8988T (cell line): ENCODE measurements at regions not wholly inside any gene's neighbourhood (a gene's known extent, or its start where the extent isn't known, plus 50 kb on each side); places are given as distances from the start of the nearest gene placed in this dataset.
A peak's percentile ranks its signal among the peaks of the same experiment; 100 is the strongest.

Experiments
- DNase-seq: peaks from one replicate; pipeline ENCODE4 v3.0.0; 2011

DNA sequence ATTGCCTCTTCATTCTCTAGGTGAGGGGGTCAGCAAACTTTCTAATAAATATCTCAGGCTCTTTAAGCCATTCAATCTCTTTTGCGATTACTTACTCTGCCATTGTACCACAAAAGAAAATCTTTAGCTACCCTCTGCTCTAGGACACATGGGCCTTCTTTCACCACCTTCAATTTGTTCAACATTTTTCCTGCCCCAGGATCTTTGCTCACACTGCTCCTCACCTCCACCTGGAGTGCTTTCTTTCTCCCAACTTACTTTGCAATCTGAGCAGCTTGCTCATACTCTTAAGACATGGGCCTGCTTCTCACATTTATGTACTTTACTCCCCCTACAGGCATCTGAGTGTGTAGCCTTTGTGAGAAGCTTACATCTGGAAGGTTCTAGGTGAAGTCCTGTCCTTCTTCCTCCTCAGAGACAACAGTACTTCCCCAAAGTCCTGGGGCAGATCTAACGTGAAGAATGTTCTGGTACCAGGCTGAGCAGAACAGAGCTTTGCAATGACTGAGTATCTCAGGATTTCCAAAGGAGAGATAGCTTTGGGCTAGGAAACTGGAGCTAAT is 55.0 kb upstream of the PRDM5 start:
- peak; percentile 5 for DNase-seq

DNA sequence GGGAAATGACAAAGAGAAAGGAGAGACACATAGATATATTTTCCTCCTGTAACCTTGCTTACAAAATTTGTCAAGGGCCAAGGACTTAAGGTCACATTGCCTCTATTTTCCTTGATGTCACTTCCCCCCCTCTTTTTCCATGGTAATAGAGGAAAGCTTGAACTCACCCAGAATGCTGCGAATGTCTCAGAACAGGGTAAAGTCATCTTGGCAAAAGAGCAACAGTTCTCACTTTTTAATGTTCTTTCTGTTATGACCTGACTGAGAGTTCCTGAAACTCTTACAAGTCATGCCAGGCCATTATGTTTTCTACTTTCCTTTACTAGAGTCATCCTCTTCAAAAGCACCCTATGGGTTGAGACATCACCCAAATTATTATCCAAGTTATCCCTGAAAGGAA is 50.7 kb upstream of the PRDM5 start:
- no peak for DNase-seq
